ENCODE measurements at regions not wholly inside any gene's neighbourhood (a gene's known extent, or its start where the extent isn't known, plus 50 kb on each side); places are given as distances from the start of the nearest gene placed in this dataset.

DNA sequence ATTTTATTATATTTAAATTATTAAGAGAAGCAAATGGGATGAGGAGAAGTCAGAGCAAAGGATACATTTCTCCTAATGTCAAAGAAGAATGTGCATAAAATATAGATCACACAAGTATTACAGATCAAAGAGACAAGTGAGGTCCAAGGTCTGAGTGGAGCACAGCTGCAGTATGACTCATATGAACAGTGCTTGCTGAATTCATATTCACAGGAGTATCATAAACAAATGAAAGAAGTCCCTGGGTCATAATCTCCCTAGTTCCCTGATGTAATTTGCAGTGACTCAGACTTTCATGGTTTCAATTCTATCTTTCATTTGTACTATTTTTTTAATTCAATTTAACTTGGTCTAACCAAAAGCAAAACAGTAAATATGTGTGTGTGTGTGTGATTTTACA lies 499.0 kb upstream of the CCDC179 start:
- peak; percentile 97 for DNase-seq (ENCODE audit: low read depth)

DNA sequence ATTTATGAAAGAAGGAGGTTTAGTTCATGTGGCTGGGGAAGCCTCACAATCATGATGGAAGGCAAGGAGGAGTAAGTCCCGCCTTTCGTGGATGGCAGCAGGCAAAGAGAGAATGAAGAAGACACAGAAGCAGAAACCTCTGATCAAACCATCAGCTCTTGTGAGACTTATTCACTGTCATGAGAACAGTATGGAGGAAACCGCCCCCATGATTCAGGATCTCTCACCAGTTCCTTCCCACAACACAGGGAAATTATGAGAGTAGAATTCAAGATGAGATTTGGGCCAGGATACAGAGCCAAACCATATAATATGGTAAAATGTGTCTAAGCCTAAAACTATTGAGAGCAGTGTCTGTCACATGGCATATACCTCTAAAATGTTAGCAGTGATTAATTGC lies 503.8 kb upstream of the CCDC179 start:
- DNase-seq (ENCODE audit: low read depth) = peak; percentile 5

DNA sequence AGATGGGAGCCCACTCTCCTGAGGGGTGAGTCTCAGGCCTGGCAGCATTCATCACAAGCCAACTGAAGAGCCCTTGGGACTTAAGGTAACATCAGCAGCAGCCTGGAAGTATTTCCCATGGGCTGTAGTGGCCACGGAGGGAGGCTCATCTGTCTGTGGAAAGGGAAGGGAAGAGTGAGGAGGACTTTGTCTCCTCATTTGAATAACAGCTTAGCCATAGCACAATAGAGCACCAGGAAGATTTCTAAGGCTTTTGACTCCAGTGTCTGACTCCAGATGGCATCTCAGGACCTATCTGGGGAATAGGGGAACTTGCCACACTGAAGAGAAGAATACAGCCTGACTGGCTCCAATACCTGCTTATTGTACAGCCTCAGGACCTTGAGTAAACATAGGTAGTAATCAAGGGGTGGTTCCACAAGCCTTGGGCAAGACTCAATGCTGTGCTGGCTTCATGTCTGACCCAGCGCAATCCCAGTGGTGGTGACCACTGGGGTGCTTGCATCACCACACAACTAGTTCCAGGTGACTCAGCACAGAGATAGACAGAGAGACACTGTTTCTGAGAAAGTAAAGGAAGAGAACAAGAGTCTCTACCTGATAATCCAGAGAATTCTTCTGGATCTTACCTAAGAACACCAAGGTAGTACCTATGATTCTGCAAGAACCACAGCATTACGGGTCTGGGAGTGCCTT lies 510.5 kb upstream of the CCDC179 start:
- peak; percentile 39 for DNase-seq (ENCODE audit: low read depth)

DNA sequence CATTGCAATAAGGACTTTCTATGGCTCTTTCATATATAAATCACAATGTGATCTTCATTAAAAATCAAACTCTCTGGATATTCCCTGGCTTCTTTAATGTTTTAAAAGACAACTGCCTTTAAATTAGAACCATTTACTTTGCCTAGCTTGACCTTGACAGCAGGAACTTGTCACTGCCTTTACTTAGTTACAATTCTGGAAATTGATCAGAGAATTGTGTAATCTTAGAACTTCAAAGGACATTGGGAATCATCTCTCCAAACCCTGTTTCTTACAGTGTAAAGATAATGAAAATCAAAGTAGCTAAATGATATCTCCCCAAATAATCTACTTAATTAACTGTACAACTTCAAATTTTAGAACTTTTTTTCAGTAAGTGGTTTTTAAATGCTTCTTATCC lies 517.6 kb upstream of the CCDC179 start:
- no peak for DNase-seq (ENCODE audit: low read depth)

DNA sequence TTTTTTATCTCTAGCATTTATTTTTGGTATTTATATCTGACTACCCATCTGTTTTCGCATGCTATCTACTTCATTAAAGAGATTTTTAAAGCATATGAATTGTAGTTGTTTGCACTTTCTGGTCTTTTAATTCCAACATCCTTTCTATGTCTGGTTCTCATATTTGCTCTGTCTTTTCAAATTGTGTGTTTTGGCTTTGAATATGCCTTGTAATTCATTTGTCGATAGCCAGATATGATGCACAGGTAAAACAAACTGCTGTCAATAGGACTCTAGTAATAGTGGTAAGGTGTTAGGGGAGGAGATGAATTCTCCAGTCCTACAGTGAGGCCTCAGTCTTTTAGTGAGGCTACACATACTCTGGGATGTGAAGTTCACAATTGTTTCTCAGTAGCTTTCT lies 530.8 kb upstream of the CCDC179 start:
- DNase-seq (ENCODE audit: low read depth) = no peak

DNA sequence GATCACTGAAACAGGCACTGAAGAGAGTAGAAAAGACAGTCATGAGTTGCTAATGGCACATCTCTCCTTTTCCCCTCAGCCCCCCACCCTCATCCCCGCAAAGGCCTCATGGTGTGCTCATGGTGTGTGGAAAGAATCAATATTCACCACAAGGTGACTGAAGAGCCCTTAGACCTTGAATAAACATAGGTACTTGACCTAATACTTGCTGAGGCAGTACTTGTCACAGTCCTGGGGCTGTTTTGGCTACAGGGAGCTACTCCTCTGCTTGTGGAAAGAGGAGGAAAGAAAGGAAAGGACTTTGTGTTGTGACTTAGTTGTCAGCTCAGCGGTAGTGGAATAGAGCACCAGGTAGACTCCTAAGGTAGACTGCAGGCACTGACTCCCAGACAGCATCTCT lies 537.8 kb upstream of the CCDC179 start:
- no peak for DNase-seq (ENCODE audit: low read depth)

DNA sequence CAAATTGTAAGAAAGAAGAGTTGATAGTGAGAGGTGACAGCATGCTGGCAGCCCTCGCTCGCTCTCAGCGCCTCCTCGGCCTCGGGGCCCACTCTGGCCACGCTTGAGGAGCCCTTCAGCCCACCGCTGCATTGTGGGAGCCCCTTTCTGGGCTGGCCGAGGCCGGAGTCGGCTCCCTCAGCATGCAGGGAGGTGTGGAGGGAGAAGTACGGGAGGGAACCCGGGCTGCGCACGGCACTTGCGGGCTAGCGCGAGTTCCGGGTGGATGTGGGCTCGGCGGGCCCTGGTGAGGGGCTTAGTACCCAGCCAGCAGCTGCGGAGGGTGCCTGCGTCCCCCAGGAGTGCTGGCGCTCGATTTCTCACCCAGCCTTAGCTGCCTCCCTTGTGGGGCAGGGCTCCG lies 539.7 kb upstream of the CCDC179 start:
- no peak for DNase-seq (ENCODE audit: low read depth)

DNA sequence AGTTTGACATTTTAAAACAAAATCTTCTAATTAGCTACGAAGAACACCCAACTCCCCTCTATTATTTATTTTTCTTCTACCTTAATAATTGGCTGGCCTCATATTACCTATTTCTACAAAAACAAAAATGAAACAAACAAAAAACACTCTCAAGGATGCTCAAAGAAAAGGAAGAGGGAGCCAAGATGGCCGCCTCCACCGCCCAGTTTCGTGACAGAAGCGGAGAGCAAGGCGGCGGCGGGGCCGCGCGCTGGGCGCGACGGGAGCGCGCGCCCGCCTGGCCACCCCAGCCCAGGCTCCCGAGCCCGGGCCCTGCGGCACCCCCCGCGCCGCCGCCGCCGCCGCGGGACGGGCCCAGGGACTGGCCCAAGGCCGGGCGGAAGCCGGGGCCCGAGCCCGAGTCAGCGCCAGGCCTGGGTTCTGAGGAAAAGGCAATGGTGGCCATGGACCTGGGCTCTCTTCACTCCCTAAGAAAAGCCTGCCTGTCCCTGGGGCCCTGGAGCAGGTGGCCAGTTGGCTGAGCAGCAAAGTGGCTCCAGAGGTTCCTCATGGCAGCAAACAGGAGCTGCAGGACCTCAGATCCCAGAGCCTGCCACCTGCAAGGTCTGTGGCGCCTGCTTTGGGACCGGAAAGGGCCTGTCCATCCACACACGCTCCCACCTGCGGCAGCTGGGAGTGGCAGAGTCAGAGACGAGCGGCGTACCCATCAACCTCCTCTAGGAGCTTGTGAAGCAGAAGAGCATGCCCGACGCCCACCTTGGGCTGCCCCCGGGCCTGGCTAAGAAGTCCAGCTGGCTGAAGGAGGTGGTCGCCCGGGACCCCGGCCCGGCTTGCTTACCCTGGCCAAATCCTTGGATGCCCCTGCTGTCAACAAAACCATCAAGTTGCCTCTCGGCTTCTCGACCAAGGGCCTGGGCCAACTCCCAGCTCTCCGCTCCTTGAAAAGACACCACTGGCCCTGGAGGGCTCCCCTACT lies 543.2 kb upstream of the CCDC179 start:
- DNase-seq (ENCODE audit: low read depth) = no peak

DNA sequence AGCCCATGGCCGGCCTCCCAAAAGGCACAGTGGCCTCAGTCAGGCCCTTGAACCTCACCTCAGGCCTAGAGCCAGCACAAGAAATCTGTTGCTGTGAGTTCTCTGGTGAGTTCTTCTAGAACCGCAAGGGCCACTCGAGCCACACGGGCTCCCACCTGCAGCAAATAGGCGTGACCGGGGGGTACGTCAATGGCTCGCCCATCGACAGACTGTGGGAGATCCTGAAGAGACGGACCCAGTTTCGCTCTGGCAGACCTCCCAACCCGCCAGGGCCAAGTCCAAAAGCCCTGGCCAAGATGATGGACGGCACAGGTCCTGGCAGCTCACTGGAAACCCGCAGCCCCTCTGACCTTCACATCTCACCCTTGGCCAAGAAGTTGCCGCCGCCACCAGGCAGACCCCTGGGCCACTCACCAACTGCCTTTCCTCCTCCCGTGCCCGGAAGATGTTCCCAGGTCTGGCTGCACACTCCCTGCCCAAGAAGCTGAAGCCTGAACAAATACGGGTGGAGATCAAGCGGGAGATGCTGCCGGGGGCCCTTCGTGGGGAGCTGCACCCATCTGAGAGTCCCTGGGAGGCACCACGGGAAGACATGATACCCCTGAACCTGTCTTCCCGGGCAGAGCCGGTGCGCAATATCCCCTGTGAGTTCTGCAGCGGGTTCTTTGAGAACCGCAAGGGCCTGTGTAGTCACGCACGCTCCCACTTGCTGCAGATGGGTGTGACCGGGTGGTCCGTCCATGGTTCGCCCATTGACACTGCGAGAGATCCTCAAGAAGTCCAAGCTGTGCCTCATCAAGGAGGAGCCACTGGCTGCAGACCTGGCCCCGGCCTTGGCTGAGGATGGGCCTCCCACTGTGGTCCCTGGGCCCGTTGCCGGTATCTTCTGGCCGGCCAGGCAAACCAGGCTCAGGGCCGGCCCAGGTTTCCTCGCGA lies 544.2 kb upstream of the CCDC179 start:
- no peak for DNase-seq (ENCODE audit: low read depth)

DNA sequence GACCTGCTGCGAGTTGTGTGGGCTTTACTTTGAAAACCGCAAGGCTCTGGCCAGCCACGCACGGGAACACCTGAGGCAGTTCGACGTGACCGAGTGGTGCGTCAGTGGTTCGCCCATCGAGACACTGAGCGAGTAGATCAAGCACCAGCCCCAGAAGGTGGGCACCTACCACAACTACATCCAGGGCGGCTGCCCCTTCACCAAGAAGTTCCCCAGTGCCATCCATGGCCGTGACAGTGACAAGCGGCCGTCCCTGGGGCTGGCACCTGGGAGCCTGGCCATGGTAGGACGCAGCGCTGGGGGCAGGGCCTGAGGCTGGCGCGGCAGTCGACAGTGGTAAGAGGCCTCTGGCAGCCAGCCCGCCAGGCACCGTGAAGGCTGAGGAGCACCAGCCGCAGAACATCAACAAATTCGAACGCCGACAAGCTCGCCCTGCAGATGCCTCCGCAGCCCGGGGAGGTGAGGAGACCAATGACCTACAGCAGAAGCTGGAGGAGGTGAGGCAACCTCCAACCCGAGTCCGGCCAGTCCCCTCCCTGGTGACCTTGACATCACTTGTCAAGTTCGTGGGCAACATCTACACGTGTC lies 545.2 kb upstream of the CCDC179 start:
- no peak for DNase-seq (ENCODE audit: low read depth)

DNA sequence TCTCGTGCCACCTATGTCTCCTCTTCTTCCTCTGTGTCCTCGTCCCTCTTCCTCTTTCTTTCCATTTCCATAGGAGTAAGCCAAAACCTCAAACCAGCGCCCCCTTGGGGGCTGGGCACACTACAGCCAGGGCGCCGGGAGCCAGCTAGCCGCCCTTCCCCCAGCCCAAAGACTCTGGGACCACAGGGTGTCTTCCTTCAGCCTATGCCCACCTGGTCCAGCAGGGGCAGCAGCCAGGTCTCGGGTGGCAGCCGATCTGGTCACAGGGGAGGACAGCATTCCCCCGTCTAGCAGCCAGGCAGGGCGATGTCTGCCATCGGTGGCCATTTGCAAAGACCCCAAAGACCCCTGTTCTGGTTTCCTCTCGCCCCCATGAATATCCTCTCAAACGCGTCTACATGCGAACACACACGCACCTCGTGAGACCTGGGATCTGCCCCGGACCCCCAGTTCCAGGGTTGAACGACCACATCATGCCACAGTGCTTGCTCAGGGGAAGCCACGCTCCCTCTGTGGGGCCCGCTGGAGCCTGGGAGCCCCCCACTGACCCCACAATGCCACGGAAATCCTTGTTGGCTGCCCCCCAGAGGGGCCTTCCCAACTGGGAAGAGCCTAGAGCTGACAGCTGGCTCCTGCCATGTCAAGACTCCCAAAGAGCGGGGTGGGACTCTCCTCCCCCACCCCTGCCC lies 546.0 kb upstream of the CCDC179 start:
- no peak for DNase-seq (ENCODE audit: low read depth)

DNA sequence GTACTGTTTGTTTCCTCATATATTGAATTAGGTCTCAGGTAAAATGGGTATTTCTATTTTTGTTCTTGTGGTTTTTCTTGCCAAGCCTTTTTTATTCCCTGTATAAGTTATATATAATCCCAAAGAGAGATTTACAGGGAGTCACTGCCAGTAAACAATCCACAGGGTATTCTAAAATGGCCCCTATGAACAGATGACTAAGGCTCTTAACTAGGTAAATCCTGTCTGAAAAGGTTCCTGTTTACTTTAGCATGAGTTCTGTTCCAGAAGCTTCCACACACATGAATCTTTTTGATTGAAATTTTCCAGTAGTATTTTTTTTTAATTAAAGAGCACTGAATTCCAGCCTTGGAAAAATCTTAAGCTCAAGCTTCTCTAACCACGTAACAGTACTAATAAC lies 552.8 kb upstream of the CCDC179 start:
- peak; percentile 54 for DNase-seq (ENCODE audit: low read depth)

DNA sequence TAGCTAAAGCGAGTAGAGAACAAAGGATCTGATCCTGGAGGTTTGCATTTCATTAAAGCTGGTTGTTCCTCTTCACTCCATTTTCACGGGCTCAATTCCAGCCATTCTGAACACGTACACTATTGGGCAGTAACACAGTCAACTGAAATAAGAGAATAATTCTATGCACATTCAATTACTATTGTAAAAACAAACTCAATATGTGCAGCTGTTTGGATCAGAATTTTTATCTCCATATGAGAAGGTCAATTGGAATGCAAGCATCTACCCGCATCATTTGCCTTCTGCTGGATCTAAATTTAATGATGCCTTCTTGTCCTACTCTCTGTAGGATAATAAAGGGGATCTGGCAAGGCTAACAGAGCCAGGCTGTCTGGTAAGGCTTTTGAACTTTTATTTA lies 562.8 kb upstream of the CCDC179 start:
- peak; percentile 36 for DNase-seq (ENCODE audit: low read depth)

DNA sequence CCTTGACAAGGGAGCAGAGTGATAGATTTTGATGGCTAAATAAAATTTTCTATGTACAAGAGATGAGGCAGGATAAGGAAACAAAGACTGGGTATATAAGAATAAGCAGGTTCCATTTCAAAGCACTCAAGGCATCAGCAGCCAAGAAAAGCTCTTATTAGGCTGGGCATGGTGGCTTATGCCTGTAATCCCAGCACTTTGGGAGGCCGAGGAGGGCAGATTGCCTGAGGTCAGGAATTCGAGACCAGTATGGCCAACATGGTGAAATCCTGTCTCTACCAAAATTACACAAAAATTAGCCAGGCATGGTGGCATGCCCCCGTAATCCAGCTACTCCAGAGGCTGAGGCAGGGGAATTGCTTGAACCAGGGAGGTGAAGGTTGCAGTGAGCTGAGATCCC lies 563.4 kb upstream of the CCDC179 start:
- DNase-seq (ENCODE audit: low read depth) = no peak

DNA sequence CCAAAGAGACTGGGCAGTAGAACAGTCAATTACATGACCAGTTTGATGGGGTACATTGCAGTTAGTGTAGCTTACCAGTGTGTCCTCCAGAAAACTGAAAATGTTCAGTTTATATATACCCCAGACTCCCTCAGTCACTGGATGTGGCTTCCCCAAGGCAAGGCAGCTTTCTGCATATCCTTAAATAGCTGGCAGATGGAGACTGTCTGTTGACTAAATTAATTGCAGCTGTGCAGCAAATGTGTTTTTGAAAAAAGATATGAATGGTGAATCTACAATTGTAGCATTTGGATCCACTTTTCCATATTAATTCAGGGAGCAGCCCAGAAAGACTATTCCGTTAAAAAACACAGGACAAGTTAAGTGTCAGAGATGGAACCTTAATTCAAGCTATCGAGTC lies 565.1 kb upstream of the CCDC179 start:
- DNase-seq (ENCODE audit: low read depth) = no peak

DNA sequence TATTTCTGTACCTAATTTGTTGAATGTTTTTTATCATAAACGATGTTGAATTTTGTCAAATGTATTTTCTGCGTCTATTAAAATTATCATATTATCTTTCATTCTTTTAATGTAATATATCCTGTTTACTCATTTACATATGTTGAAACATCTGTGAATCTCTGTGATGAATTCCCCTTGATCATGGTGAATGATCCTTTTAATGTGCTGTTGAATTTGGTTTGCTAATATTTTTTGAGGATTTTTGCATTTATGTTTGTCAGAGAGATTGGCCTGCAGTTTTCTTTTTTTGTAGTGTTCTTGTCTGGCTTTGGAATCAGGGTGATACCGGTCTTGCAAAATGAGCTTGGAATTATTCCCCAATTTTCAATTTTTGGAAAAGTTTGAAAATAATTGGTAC lies 569.3 kb upstream of the CCDC179 start:
- no peak for DNase-seq (ENCODE audit: low read depth)

DNA sequence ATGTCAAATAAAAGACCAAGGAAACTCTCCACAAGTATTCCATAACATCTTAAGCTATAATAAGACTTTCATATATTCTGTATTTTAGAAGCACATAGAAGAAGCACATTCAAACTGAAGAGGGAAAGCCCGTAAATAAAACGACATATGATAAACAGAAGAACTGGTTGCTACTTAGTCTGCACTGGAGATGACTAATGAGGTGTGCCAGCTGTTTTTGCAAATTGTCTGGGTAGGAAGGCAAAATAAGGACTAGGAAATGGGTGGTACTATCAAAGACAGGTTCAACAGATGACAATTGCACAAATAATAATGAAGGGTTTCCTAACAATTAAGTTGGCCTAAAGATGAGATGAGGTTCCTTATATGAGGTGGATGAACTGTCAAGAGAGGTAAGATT lies 593.2 kb upstream of the CCDC179 start:
- no peak for DNase-seq (ENCODE audit: low read depth)

DNA sequence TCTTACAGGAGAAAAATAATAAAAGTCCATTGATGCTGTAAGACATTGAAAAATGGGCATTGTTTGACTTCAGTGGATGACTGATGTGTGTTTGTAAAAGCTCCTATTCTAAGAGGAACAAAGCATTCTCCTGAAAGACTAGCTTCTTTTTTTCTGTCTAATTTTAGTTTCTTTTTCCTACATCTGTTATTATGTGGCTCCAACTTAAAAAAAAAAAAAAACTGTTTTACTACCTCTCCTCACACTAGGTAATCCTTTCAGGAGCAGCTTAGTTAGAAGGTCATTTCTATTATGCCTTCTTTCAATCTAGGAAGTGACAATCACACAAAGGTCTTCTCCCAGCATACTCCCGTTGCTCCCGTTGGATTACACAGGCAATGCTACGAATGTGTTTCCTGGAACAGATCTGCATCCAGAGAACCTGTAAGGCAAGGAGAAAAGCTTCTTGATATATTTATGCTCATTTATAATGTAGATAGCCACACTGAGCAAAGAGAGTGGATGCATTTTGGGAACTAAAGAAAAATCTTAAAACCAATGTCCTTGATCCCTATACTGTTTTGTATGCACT lies 595.1 kb upstream of the CCDC179 start:
- DNase-seq (ENCODE audit: low read depth) = no peak

DNA sequence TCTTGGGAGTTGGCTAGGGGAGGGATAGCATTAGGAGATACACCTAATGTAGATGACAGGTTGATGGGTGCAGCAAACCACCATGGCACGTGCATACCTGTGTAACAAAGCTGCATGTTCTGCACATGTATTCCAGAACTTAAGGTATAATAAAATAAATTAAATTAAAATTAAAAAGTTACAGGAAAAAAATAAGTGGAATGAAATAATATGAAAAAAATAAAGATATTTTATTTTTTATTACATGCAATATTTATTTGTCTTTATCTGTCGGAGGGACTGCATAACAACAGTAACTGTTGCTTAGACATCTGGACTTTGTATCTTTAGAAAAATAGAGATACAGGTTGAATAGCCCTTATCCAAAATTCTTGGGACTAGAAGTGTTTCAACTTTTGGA lies 597.4 kb upstream of the CCDC179 start:
- no peak for DNase-seq (ENCODE audit: low read depth)

DNA sequence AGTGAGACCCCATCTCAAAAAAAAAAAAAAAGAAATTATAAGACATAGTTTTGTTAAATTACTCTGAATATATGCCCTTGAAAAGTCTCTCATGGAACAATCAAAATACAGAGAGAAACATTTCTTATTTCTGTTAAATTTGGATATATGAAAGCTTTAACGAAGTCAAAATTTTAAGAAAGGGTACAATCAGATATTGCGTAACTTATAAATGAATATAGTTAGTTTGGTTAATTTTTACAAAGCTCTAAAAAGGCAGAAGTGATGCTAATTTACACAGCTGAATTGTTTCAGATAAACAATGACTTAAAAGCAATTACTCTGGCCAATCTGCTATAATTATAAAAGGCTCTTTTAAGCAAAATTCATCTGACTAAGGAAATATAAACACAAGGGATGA lies 611.6 kb upstream of the CCDC179 start:
- no peak for DNase-seq (ENCODE audit: low read depth)

DNA sequence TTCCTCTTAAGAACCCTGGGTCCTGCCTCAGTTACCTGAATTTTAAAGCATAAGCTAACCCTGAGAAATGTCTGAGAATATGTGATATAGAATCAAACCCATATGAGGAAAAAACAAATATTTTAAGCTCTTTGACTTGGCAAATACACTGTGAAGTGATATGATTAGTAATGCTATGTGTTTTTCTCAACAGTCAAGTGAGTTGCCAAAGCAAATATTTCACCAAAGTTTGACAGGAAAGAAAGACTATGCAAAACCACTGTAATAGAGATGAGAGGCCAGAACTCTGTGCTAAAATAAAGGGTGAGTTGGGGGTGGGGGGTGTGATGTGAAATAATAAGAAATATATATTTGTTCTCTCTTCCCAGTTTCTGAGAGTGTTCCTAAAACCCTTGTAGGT lies 613.5 kb upstream of the CCDC179 start:
- DNase-seq (ENCODE audit: low read depth) = peak; percentile 26

All from iris pigment epithelial cell (primary cell).